H9 (cell line): ENCODE measurements at regions not wholly inside any gene's neighbourhood (a gene's known extent, or its start where the extent isn't known, plus 50 kb on each side); places are given as distances from the start of the nearest gene placed in this dataset.

Experiments used
- DNase-seq: peaks from one replicate; pipeline ENCODE4 v3.0.0-alpha.2; 2017
- H2AFZ ChIP-seq: one replicate; pipeline ENCODE4 v1.6.1; 2013; ENCODE audit warnings: mild to moderate bottlenecking, low read length, control low read depth, moderate library complexity
- H2AK5ac ChIP-seq: 2 replicates; pipeline ENCODE4 v1.6.1; 2013; ENCODE audit warnings: low read length, control low read depth, mixed read lengths; ENCODE audit not compliant: insufficient read length
- H2BK120ac ChIP-seq: one replicate; pipeline ENCODE4 v1.6.1; 2013; ENCODE audit warnings: low read depth, mild to moderate bottlenecking, low read length, control low read depth, inconsistent platforms; ENCODE audit not compliant: poor library complexity, severe bottlenecking
- H2BK12ac ChIP-seq: 2 replicates; pipeline ENCODE4 v1.6.1; 2013; ENCODE audit warnings: low read length, control low read depth, mixed read lengths, low read depth; ENCODE audit not compliant: insufficient read length
- H2BK15ac ChIP-seq: 2 replicates; pipeline ENCODE4 v1.6.1; 2013; ENCODE audit warnings: low read depth, low read length, control low read depth
- H2BK20ac ChIP-seq: one replicate; pipeline ENCODE4 v1.6.1; 2013; ENCODE audit warnings: low read depth, mild to moderate bottlenecking, low read length, control low read depth, inconsistent platforms; ENCODE audit not compliant: poor library complexity, severe bottlenecking
- H2BK5ac ChIP-seq: 2 replicates; pipeline ENCODE4 v1.6.1; 2013; ENCODE audit warnings: low read length, control low read depth, mixed read lengths; ENCODE audit not compliant: insufficient read length
- H3K14ac ChIP-seq: 2 replicates; pipeline ENCODE4 v1.6.1; 2013; ENCODE audit warnings: low read length, control low read depth; ENCODE audit not compliant: insufficient read depth
- H3K18ac ChIP-seq: 2 replicates; pipeline ENCODE4 v1.6.1; 2013; ENCODE audit warnings: low read depth, mild to moderate bottlenecking, mixed read lengths, low read length, control low read depth; ENCODE audit not compliant: insufficient read length
- H3K23ac ChIP-seq: 2 replicates; pipeline ENCODE4 v1.6.1; 2013; ENCODE audit warnings: low read length, control low read depth, mixed read lengths, low read depth; ENCODE audit not compliant: insufficient read length
- H3K23me2 ChIP-seq: 2 replicates; pipeline ENCODE4 v1.6.1; 2013; ENCODE audit warnings: low read depth, mild to moderate bottlenecking, mixed read lengths, low read length, control low read depth; ENCODE audit not compliant: insufficient read length, poor library complexity, severe bottlenecking
- H3K27ac ChIP-seq: 2 replicates; pipeline ENCODE4 v1.5.1; 2013; ENCODE audit warnings: low read length, control low read depth, mixed read lengths, low read depth; ENCODE audit not compliant: insufficient read length
- H3K27me3 ChIP-seq: 2 replicates; pipeline ENCODE4 v1.6.1; 2013; ENCODE audit warnings: low read length, control low read depth, inconsistent platforms; ENCODE audit not compliant: insufficient read depth
- H3K4ac ChIP-seq: 2 replicates; pipeline ENCODE4 v1.6.1; 2013; ENCODE audit warnings: low read depth, mild to moderate bottlenecking, control low read depth, inconsistent platforms, low read length, moderate library complexity
- H3K4me1 ChIP-seq: 2 replicates; pipeline ENCODE4 v1.6.1; 2013; ENCODE audit warnings: low read length, control low read depth, inconsistent platforms; ENCODE audit not compliant: insufficient read depth
- H3K4me2 ChIP-seq: 2 replicates; pipeline ENCODE4 v1.6.1; 2013; ENCODE audit warnings: low read length, control low read depth, mixed read lengths; ENCODE audit not compliant: insufficient read length, insufficient read depth
- H3K56ac ChIP-seq: 2 replicates; pipeline ENCODE4 v1.6.1; 2013; ENCODE audit warnings: low read depth, mild to moderate bottlenecking, mixed read lengths, low read length, control low read depth; ENCODE audit not compliant: insufficient read length
- H3K79me1 ChIP-seq: 2 replicates; pipeline ENCODE4 v1.6.1; 2013; ENCODE audit warnings: low read depth, mild to moderate bottlenecking, moderate library complexity, low read length, control low read depth, inconsistent platforms; ENCODE audit not compliant: insufficient read depth, poor library complexity, severe bottlenecking
- H3K79me2 ChIP-seq: 2 replicates; pipeline ENCODE4 v1.6.1; 2013; ENCODE audit warnings: low read length, control low read depth, inconsistent platforms; ENCODE audit not compliant: insufficient read depth
- H3K9ac ChIP-seq: 2 replicates; pipeline ENCODE4 v1.6.1; 2013; ENCODE audit warnings: low read length, control low read depth, mixed read lengths; ENCODE audit not compliant: insufficient read length; ENCODE audit errors: extremely low read depth
- H3K9me3 ChIP-seq: one replicate; pipeline ENCODE4 v1.6.1; 2013; ENCODE audit warnings: low read depth, low read length, inconsistent platforms; ENCODE audit not compliant: control insufficient read depth
- H3T11ph ChIP-seq: one replicate; pipeline ENCODE4 v1.6.1; 2013; ENCODE audit warnings: mild to moderate bottlenecking, low read length, control low read depth, inconsistent platforms
- H4K20me1 ChIP-seq: one replicate; pipeline ENCODE4 v1.6.1; 2013; ENCODE audit not compliant: control insufficient read depth, insufficient read length, insufficient read depth
- H4K5ac ChIP-seq: 2 replicates; pipeline ENCODE4 v1.6.1; 2013; ENCODE audit warnings: low read depth, mild to moderate bottlenecking, mixed read lengths, low read length, control low read depth; ENCODE audit not compliant: insufficient read length
- H4K8ac ChIP-seq: replicated peaks from 2 replicates; pipeline ENCODE4 v1.6.1; 2013; ENCODE audit warnings: low read length, control low read depth, mixed read lengths, low read depth; ENCODE audit not compliant: insufficient read length
- H4K91ac ChIP-seq: 2 replicates; pipeline ENCODE4 v1.6.1; 2013; ENCODE audit warnings: low read depth, mild to moderate bottlenecking, moderate library complexity, mixed read lengths, low read length, control low read depth; ENCODE audit not compliant: insufficient read length
- H3K27ac Mint-ChIP-seq, 3 experiments: 2 replicates in 2 of 3; 3 replicates in 1 of 3; pipeline ENCODE4 v1.8.0; 2020 to 2021; ENCODE audit warnings: mixed read lengths in 3 of 3, mild to moderate bottlenecking in 1 of 3, moderate library complexity in 1 of 3
- H3K27me3 Mint-ChIP-seq: 2 replicates; pipeline ENCODE4 v1.8.0; 2021; ENCODE audit warnings: low read depth, mild to moderate bottlenecking, moderate library complexity, mixed read lengths
- H3K36me3 Mint-ChIP-seq, 3 experiments: 2 replicates in 2 of 3; 3 replicates in 1 of 3; pipeline ENCODE4 v1.8.0; 2020 to 2021; ENCODE audit warnings: low read depth in 3 of 3, mixed read lengths in 3 of 3; ENCODE audit not compliant: insufficient read depth in 1 of 3
- H3K4me1 Mint-ChIP-seq, 2 experiments: 2 replicates each; pipeline ENCODE4 v1.8.0; 2020; ENCODE audit warnings: mixed read lengths in 2 of 2
- H3K4me3 Mint-ChIP-seq, 2 experiments: 2 replicates in 1 of 2; 3 replicates in 1 of 2; pipeline ENCODE4 v1.8.0; 2020 to 2021; ENCODE audit warnings: mild to moderate bottlenecking in 2 of 2, mixed read lengths in 2 of 2, moderate library complexity in 1 of 2
- H3K9me3 Mint-ChIP-seq, 2 experiments: 2 replicates in 1 of 2; 3 replicates in 1 of 2; pipeline ENCODE4 v1.8.0; 2020; ENCODE audit warnings: mild to moderate bottlenecking in 2 of 2, mixed read lengths in 2 of 2, moderate library complexity in 1 of 2
- CTCF ChIP-seq: fragments of 200-600 bp; sonication (generic); conservative IDR thresholded peaks from 3 replicates; pipeline ENCODE4 v1.8.0; 2021; ENCODE audit warnings: antibody characterized with exemption, mild to moderate bottlenecking
- WGBS: extraction: QIAGEN DNeasy Blood & Tissue Kit; methylation state at CpG from one replicate; pipeline ENCODE4 v1.1.7; 2013; ENCODE audit warnings: missing lambda C conversion rate, low lambda C conversion rate, mixed read lengths; ENCODE audit not compliant: insufficient read length; ENCODE audit errors: extremely low coverage; 5-methylcytosine and 5-hydroxymethylcytosine counted together

GRCh38 chr13:39144941-39145533 lies 106.8 kb downstream of the NHLRC3 start:
- Histone ChIP-seq H2BK20ac (no peak overlapping the region), H2BK120ac (no peak overlapping the region), H4K20me1 (no peaks in the 10 kb centered on the region), H3K4ac (no peak overlapping the region), H3K9me3 (no peaks in the 10 kb centered on the region), H3K56ac (no peak overlapping the region), H3K79me2 (no peaks in the 10 kb centered on the region), H4K8ac (no peak overlapping the region), H3K23ac (no peak overlapping the region), H2AFZ (no peak overlapping the region), H2BK5ac (no peak overlapping the region), H3K27ac (no peak overlapping the region), H2BK15ac (no peak overlapping the region), H3K9ac (no peak overlapping the region), H3T11ph (no peak overlapping the region), H4K5ac (no peak overlapping the region), H3K79me1 (no peaks in the 10 kb centered on the region), H3K18ac (no peak overlapping the region), H3K23me2 (no peaks in the 10 kb centered on the region), H3K14ac (no peak overlapping the region), H2BK12ac (no peak overlapping the region), H3K4me1 (no peaks in the 10 kb centered on the region), H3K27me3 (no peaks in the 10 kb centered on the region), H2AK5ac (no peak overlapping the region), H3K4me2 (no peak overlapping the region), H4K91ac (no peak overlapping the region)
- Mint-ChIP-seq H3K4me1 (peaks cover 2 to 4% of the 10 kb centered on the region in 2 experiments), H3K4me3 (no peak overlapping the region), H3K9me3 (no peaks in the 10 kb centered on the region), H3K36me3 (no peaks in the 10 kb centered on the region; a peak in 1 of 7 replicates), H3K27ac (no peak overlapping the region), H3K27me3 (peaks cover 41% of the 10 kb centered on the region)
- peak; percentile 51 for DNase-seq
- TF ChIP-seq CTCF: peak; percentile 81
- WGBS: no CpG with 5 or more reads among the region's 8 CpGs
